GM19351 (cell line): ENCODE measurements at regions not wholly inside any gene's neighbourhood (a gene's known extent, or its start where the extent isn't known, plus 50 kb on each side); places are given as distances from the start of the nearest gene placed in this dataset.
"Not testable (repeated sequence)": the region's sequence is repeated elsewhere in the genome, so short reads cannot be mapped to it uniquely, and the experiment has no call there.

Source experiments
- ATAC-seq: cut with Tn5 transposase; IDR thresholded peaks from one replicate; pipeline ENCODE4 v1.9.1; 2021; ENCODE audit warnings: mild to moderate bottlenecking, moderate library complexity; ENCODE audit not compliant: unreplicated experiment

DNA sequence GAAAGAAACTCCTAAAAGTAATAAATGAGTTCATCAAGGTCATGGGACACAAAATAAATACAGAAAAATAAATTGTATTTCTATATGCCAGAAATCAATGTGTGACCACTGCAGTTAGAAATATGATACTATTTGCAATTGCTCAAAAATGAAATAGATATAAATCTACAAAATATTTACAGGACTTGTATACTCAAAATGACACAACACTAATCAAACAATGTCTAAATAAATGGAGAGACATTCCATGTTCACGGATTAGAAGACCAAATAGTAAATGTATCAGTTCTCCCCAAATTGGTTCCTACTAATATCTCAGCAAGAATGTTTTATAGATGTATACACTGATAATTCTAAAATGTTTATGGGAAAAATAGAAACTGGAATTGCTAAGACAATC, 345.3 kb downstream of the NR2F1-AS1 start:
- ATAC-seq: no peak

DNA sequence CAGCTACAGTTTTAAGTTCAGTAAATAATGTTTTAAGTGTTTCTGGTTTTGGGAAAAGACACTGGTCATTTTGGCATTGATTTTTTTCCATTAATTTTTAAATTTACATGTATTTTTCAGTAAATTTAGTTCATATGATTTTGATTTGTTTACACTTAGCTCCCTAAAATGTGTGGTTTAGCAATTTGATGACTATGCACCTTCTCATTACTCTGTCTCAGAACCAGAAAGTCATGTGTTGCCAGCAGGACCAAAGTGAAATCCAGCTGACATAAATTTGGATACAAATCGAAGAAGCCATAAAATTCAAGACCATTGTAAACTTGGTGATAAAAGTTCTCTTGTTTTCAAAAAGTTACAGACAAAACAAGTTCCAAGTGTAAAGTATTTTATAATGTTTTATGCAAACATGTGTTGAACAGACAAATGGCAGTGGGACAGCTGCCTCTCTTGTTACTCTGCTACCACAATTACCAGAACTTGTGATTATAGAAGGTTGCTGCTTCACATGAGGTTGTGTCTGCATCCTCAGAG, 354.8 kb downstream of the NR2F1-AS1 start:
- ATAC-seq: no peak

GRCh38 chr5:93225748-93226147, 355.3 kb downstream of the NR2F1-AS1 start:
- ATAC-seq: no peak

DNA sequence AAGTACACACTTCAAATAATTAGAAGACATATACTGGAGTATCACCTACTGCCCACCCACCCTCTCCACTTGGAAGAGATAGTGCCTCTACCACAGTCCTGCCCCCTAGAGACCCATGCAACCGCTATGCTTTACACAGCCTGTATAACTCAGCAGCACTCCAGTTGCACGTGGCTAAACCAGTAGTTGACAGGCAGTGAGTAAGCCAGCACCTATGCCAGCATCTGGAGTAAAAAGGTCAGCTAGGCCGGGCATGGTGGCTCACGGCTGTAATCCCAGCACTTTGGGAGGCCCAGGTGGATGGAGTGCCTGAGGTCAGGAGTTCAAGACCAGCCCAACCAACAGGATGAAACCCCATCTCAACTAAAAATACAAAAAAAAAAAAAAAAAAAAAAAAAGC, 356.4 kb downstream of the NR2F1-AS1 start:
- ATAC-seq: no peak

DNA sequence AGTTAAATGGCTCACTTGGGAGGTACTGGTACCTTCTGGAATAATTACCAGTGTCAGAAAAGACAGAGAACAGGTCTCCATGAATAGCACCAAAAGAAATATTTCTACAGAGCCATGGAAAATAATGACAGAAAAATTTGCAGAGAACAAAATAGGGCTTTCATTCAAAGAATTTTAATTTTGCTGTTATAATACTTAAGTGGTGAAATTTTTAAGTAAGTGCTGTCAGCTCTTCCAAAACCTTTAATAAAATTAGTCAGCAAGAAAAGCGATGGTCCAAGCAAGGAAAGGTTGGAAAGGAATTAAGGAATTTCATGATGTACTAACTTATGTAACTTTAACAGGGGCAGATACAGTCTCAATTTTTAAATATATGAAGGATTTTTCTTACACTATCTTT, 359.2 kb downstream of the NR2F1-AS1 start:
- no peak for ATAC-seq

- no peak for ATAC-seq
Observed at GRCh38 chr5:93220431-93220830, 360.6 kb downstream of the NR2F1-AS1 start.

DNA sequence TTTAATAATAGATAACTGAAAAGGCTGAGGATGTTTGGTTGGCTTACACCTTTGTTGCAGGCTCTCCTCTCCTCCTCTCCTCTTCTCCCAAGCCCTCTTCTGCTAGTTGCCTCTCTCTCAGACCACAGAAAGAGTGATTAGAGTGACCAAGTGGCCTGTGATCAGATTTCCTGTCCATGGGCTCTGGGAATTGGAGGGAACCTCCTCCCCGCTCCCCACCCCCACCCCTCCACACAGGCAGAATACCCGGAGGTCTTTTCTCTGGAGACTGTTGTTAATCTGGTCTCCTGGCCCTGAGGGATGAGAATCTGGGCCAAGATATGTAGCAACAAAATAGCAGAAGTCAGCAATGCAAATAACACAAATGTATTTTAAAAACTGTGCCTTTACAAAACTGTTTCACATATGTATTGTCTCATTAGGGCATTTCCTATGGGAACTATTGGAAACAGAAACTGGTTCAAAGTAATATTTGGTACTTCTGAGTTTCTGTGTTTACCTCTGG, 361.3 kb downstream of the NR2F1-AS1 start:
- no peak for ATAC-seq

- not testable (repeated sequence) for ATAC-seq
Observed at GRCh38 chr5:93213111-93213794, 367.8 kb downstream of the NR2F1-AS1 start.

- ATAC-seq: no peak
Observed at GRCh38 chr5:93209476-93209875, 371.5 kb downstream of the NR2F1-AS1 start.

DNA sequence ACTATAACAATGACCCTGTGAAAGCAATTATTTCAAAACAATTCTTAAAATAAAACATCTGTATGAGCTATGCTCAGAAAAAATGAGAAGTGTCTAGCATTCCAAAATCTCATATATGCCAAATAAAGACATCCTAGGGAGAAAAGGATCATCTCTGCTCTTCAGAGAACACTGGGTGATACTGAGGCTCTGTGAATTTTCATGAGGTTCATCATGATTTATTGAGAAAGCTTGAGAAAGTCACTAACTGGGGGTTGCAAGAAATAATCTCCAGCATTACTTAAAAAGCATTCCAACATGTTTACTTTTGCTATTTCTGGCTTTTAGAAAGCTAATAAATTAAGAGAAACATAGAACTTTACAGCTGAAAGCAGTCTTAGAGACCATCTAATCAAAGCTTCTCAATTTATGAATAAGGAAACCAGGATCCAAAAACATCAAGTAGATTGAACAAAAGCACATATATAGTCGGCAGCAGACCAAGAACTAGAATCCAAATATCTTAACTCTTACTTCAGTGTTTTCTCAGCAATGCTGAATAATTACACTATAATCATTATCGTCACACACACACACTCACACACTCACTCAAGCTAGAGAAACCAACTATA, 372.8 kb downstream of the NR2F1-AS1 start:
- no peak for ATAC-seq

GRCh38 chr5:93206203-93206602, 374.8 kb downstream of the NR2F1-AS1 start:
- no peak for ATAC-seq

DNA sequence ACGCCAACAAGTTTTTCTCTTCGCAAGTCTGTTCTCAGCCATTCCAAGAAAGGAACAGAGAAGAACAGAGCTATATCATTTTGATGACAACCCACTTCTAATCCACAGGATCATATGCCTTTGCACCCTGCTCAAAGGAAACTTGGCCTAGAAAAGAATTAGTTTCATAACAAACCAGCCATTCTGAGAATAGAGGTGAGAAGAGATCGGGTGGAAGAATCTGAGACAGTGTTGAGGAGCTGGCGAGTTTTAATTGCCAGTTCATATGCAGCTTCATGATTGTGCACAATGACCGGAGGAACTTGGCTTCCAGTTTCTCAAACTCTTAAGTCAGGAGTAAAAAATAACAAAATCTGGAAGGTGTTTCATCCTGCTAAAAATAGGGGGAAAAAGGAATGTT, 380.0 kb downstream of the NR2F1-AS1 start:
- ATAC-seq: no peak

DNA sequence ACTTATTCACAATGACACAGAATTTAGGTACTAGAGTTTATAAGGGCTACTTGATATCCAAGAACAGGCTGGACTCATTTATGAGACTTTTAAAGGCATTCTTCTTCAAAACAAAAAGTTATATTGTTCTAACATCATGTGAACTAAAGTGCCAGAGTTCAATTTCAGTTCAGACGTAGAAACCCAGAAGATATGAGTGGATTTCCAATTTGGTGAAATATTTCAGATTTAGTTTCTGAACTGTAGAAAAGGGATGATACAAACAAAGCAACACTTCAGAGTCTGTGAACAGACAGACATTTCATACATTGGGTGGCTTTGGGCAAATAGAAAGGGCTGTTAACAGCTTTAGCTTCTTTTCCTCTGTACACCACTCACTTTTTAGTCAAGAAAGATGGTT, 384.0 kb downstream of the NR2F1-AS1 start:
- no peak for ATAC-seq

DNA sequence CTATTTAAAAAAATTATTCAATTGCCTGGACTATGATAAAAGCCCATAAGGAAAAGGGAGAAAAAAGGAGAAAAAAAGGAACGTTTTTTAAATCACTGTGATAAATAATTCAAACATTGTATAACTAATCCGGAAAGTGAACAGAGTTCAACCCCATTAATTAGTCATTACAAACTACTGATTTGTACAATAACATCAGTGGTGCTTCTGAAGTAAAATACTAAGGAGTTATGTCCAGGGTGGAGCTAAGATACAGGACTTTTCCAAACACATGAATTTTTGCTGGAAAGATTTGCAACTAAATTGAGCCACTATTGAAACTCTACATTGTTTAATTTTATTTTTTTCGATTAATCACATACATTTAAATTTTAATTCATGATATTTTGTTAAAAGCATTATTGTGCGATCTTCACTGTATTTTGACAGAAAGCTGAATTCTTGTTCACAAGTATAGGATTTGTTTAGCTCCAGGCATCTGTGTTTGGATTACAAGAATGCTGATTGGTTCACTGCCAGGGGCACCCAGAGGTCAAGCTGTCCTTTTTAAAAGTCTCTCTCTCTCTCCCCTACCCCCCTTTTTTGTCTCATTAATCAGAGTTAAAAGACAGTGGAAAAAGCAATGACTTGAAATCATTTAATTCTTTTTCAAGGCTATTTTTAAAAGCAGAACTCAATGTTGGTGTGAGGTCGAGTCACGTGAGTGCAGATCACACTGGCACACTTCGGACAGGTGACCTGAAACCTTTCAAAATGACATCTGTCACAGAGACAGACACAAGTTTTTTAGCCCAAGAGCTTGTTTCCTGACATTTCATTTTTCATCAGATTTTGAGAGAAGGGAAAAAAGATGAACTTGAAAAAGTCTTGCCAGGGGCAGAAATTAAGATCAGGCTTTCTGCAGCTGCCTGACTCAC, 387.3 kb downstream of the NR2F1-AS1 start:
- no peak for ATAC-seq

DNA sequence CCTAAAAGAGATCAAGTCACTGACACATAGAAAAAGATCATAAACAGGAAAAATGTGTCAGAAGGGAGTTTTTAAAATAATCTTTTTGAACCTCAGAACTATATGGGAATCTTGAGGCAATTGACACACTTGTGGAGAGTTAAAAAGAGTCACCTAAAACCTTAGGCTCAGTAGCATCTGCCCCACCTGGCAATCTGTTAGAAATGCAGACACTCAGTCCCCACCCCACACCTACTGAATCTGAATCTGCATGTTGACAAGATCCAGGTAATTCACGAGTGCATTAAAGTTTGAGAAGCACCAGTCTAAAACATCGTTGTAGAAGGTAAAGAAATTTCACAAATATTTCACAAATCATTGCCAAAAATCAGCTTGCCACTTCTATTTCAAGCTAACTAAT, 388.3 kb downstream of the NR2F1-AS1 start:
- no peak for ATAC-seq

GRCh38 chr5:93192087-93192486, 388.9 kb downstream of the NR2F1-AS1 start:
- ATAC-seq: no peak

- ATAC-seq: no peak
Observed at GRCh38 chr5:93191035-93191817, 389.8 kb downstream of the NR2F1-AS1 start.

DNA sequence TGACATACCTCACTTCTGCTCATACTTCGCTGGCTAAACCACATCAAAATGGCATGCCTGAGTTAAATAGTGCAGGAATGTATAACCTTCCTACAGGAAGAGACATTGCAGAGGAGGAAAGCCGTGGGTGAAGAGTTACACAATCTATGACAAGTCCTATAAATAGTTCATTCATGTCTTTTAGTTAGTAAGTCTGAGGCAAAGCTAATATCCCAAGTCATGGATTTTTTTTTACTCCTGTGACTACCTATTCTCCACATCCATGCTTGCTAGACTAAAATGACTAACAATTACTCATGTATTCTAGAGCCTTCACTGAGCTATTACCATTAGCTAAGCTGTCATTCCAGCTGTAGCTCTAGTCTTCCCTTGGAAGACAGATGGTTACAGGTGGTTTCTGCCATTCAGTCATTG, 391.3 kb downstream of the NR2F1-AS1 start:
- no peak for ATAC-seq

DNA sequence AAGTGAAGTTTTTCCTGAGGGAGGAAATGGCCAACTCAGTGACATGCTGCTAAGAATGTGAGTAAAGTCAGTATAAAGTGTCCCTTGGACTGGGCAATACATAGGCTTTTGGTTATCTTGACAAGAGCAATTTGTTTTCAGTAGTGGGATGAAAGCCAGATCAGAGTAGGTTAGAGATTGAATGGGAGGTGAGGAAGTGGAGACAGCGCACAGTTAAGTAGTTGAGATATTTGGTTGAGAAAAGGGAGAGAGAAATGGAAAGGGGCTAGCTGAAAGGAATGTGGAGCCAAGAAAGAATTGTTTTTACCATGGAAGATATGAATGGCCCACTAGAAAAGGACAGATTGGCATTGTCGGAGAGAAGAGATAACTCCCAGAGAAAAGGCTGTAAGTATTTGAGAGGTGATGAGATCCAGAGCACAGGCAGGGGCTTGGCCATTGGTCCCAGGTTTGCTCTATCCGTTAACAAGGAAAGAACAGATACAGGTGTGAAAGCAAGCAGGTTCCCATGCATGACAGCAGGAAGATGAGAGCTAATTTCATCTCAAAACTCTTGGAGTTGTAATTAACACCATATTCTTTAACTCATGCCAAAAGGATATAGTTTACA, 392.0 kb downstream of the NR2F1-AS1 start:
- no peak for ATAC-seq

- no peak for ATAC-seq
Observed at GRCh38 chr5:93186076-93186682, 394.8 kb downstream of the NR2F1-AS1 start.
